T-helper 1 cell (primary cell): ENCODE measurements at regions not wholly inside any gene's neighbourhood (a gene's known extent, or its start where the extent isn't known, plus 50 kb on each side); places are given as distances from the start of the nearest gene placed in this dataset.

Experiments
- DNase-seq, 5 donors: peaks; one replicate each; pipeline ENCODE4 v3.0.0-alpha.2; 2012 to 2020

GRCh38 chr6:95244751-95245150, 332.6 kb upstream of the MANEA start:
- no peak for DNase-seq

- no peak for DNase-seq
These were observed 328.8 kb upstream of the MANEA start for GRCh38 chr6:95248499-95248898.

- DNase-seq: no peak
These were observed 328.2 kb upstream of the MANEA start for GRCh38 chr6:95249175-95249574.

GRCh38 chr6:95249661-95250060, 327.7 kb upstream of the MANEA start:
- DNase-seq: no peak

GRCh38 chr6:95263840-95264239, 313.5 kb upstream of the MANEA start:
- no peak for DNase-seq

GRCh38 chr6:95266537-95267258, 310.6 kb upstream of the MANEA start:
- no peak for DNase-seq

GRCh38 chr6:95274686-95275235, 302.6 kb upstream of the MANEA start:
- DNase-seq: no peak

GRCh38 chr6:95279616-95280015, 297.7 kb upstream of the MANEA start:
- no peak for DNase-seq

GRCh38 chr6:95280686-95281273, 296.6 kb upstream of the MANEA start:
- no peak for DNase-seq

GRCh38 chr6:95285881-95286280, 291.5 kb upstream of the MANEA start:
- no peak for DNase-seq

GRCh38 chr6:95286874-95287273, 290.5 kb upstream of the MANEA start:
- DNase-seq: no peak

- DNase-seq: no peak
These were observed 289.1 kb upstream of the MANEA start for GRCh38 chr6:95288251-95288650.

- DNase-seq: no peak
These were observed 285.3 kb upstream of the MANEA start for GRCh38 chr6:95292011-95292410.

- no peak for DNase-seq
These were observed 284.1 kb upstream of the MANEA start for GRCh38 chr6:95293257-95293656.

- DNase-seq: no peak
These were observed 283.3 kb upstream of the MANEA start for GRCh38 chr6:95294043-95294442.

- DNase-seq: no peak
These were observed 267.8 kb upstream of the MANEA start for GRCh38 chr6:95309545-95309944.

GRCh38 chr6:95318137-95318536, 259.2 kb upstream of the MANEA start:
- no peak for DNase-seq

GRCh38 chr6:95321126-95321525, 256.2 kb upstream of the MANEA start:
- DNase-seq: no peak

GRCh38 chr6:95325916-95326315, 251.4 kb upstream of the MANEA start:
- DNase-seq: no peak

GRCh38 chr6:95328231-95328630, 249.1 kb upstream of the MANEA start:
- DNase-seq: no peak

GRCh38 chr6:95352064-95352795, 225.1 kb upstream of the MANEA start:
- DNase-seq: no peak

GRCh38 chr6:95354551-95354950, 222.8 kb upstream of the MANEA start:
- DNase-seq: no peak

GRCh38 chr6:95357380-95358020, 219.8 kb upstream of the MANEA start:
- no peak for DNase-seq
